HG03354 (cell line): ENCODE measurements at regions not wholly inside any gene's neighbourhood (a gene's known extent, or its start where the extent isn't known, plus 50 kb on each side); places are given as distances from the start of the nearest gene placed in this dataset.
A peak's percentile ranks its signal among the peaks of the same experiment; 100 is the strongest.

Source experiments
- ATAC-seq: cut with Tn5 transposase; IDR thresholded peaks from one replicate; pipeline ENCODE4 v1.9.1; 2021; ENCODE audit warnings: mild to moderate bottlenecking; ENCODE audit not compliant: unreplicated experiment, poor library complexity, severe bottlenecking

DNA sequence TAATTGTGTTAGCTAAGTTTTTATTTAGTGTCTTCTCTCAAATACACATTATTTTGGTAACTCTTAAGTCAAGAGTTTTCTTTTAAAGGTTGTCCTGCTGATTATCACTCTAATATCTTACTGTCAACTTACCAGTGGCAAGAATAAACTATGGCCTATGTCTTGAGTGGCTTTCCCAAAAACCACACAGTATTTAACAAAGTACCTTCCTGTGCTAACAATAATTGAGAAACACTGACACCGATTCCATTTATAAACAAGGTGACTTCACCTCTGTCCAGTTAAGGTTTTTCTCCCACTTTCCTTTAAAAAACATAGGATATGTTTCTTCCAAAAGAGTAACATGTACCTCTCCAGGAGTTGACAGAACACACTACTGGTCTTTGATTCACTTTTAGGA lies 234.3 kb upstream of the CD96 start:
- ATAC-seq = no peak

DNA sequence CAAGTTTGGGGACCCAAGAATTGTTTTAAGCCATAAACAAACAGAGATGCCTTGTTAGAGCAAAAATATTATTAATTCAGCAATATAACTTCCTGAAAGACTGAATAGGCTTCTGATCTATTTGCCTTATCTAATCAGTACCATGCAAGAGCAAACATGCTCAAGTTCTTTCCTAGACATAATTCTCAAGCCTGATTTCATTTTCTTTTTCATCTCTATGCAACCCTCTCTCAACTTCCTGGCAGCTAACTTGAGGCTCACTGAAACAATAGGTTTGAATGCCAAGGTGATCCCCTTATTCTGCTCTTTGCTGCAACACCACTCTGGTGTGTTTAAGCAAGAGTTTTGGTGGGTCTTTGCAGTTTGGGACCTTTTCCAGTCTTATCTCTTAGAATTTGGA lies 230.9 kb upstream of the CD96 start:
- peak; percentile 38 for ATAC-seq

DNA sequence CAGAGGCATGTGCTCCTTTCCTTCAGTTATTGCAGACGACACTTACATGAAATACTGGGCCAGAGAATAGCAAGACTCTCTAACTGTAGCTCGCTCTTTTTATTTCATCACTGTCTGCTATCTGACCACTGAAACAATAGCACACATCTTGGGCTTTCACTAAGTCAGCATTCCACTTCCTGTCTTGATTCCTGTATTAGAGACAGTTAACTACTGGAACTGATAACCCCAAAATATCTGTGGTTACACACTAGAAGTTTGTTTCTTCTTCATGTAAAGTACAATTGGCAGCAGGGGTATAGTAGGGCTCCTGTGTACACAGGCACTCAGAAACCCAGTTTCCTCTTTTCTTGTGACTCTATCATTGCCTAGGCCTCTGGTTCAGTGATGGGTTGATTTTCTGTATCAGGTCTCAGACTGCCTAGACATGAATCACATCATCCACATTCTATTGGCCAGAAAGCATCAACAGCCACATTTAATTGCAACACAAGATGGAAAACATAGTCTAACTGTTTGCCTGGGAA lies 230.2 kb upstream of the CD96 start:
- peak; percentile 93 for ATAC-seq

DNA sequence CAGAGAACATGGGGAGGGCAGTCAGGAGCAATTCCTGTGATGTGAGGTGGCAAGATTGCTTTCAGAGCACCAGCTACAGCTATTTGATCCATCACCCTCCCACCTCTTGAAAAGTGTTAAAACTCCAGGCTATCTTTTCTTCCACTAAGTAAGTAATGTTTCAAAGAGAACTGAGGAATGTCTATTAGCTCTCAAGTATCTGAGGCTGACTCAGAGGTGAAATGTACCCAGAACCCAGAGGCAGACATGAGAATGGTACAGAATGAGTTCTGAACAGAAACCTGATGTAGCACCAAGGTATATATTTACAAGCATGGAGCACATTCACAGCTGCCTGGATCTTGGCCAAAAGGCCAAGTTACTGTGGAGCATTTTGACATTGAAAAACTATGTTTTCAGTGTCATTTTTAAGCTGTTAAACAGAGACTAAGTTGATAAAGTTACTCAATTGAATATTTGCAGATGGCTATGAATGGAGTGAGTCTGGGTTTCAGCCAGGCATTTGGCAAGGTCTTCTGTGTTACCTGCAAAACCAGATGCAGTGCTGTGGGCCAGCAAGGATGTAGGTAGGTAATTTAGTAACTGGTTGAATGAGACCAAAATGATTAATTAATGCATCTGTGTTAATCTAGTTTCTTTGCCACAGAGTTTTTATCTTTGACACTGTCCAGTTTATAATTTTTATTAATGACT lies 227.7 kb upstream of the CD96 start:
- ATAC-seq = no peak

DNA sequence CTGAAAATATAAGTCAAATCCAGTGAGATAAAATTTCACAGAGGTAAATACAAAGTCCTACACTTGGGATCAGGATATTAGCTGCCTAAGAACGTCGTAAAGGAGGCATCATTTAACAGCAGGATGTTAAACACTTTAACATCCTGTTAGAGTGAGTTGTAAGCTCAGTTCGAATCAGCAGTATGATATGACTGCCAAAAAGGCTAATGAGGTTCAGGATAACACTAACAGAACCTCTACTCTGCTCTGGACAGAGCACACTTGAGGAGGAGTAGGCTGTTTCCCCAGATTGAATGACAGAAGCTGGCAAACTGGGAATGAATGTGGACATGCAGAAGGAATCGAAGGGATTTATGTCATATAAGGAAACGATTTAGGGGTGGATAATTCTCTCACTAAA lies 227.1 kb upstream of the CD96 start:
- ATAC-seq = no peak

DNA sequence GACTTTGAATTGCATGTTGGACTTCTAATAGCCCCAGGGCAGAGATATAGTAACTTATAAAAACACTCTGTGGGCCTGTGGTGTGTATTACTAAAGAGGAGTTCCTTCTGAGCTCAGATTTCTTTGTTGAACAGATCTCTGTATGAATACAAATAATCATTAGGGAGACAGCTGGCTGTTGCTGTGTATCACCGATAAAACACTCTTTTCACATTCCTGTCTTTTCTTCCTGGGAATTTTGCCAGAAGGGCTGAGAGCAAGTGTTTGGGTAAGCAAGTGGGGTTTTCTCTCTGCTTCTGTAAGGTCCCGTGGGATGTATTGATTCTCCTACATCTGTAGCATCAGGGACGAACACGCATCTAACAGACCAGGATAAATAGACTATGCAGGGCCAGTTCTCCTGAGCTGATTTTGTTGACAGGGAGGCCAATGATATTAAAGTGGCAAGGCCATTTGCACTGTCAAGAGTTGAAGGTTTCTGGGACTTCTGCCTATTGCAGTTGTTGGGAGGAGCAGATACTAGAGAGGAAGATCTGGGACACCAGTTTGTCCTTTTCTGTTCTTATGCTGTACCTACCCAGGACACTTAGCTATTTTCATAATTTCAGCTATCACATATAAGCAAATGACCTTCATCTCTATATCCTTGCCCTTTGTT lies 225.9 kb upstream of the CD96 start:
- ATAC-seq = no peak

DNA sequence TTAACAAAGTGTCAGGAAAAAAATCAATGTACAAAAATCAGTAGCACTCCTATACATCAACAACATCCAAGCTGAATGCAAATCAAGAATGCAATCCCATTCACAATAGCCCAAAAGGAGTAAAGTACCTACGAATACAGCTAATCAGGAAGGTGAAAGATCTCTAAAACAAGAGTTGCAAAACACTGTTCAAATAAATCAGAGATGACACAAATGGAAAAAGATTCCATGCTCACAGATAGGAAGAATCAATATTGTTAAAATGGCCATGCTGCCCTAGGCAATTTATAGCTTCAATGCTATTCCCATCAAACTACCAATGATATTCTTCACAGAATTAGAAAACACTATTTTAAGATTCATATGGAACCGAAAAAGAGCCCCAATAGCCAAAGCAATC lies 223.7 kb upstream of the CD96 start:
- ATAC-seq = no peak

DNA sequence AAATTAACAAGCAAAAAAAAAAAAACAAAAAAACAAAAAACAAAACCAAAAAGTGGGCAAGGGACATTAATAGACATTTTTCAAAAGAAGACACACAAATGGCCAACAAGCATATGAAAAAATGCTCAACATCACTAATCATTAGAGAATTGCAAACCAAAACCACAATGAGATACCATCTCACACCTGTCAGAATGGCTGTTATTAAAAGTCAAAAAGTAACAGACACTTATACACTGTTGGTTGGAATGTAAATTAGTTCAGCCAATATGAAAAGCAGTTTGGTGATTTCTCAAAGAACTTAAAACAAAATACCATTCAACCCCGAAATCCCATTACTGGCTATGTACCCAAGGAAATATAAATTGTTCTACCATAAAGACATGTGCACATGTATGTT lies 222.4 kb upstream of the CD96 start:
- ATAC-seq = peak; percentile 73

DNA sequence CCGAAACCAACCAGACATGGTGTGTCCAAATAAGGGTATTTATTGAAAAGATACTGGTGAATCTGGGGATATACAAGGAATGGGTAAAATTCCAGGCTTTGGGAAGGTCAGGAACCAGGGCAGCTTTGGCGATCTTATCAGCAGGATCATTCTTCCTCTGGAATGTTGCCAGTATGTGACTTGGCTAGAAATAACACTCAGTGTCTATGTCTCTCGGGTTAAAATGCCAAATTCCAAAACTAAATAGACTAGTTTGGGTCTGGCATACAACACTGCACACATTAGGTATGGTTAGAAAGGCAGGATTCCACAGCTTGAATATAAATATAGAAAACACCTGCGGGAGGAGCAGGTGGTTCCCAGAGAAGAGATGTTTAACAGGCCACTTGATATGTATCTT lies 220.2 kb upstream of the CD96 start:
- no peak for ATAC-seq

DNA sequence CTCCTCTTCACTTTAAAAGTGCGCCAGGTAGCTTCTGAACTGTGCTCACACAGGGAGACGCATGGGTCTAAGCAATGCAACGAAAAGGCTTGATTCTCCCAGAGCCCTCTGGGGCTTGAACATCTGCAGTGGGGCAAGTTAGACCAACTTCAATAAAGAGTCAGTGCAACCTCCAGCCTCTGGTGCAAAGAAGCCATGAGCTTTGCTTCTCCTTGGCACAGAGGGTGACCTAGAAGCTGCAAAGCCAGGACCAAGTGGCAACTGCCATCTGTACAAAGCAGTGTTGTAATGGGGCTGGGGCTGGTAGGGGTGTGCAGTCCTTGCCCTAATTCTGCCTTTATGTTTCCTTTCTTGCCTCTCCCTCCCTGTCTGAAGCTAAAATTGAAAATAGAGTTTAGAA lies 219.0 kb upstream of the CD96 start:
- no peak for ATAC-seq

DNA sequence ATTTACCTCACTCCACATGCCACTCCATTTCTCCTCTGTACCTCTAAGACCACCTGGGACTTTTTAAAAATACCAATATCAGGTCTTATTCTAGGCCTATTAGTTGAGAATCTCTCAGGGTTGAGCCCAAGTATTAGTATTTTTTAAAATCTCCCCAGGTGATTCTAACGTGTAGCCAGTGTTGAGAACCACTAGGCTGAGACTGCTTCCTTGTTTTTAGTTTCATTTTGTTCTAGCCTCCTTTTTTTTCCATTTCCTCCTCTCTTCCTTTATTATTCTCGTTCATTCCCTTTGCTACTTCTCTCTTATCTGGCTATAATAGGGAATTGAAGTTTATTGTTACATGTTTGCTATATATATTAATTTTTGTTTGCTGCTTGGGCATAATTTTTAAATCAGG lies 217.8 kb upstream of the CD96 start:
- no peak for ATAC-seq

DNA sequence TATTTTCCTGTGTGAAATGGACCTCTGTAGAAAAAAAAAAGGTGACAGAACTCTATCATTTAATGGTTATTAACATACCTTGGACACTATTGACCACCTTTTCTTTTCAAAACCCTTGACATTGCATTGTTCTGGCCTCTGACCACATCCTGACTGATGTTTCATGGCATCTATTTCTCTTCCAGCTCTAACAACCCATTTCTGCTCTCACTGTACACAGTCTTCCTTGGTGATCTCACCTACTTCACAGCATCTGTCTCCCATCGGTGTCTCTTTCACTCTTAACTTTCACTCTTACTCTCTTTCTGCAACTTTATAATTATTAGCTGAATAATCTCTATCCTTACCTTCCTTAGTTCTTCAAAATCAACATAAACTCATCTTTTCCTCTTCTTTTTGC lies 217.4 kb upstream of the CD96 start:
- peak; percentile 60 for ATAC-seq

DNA sequence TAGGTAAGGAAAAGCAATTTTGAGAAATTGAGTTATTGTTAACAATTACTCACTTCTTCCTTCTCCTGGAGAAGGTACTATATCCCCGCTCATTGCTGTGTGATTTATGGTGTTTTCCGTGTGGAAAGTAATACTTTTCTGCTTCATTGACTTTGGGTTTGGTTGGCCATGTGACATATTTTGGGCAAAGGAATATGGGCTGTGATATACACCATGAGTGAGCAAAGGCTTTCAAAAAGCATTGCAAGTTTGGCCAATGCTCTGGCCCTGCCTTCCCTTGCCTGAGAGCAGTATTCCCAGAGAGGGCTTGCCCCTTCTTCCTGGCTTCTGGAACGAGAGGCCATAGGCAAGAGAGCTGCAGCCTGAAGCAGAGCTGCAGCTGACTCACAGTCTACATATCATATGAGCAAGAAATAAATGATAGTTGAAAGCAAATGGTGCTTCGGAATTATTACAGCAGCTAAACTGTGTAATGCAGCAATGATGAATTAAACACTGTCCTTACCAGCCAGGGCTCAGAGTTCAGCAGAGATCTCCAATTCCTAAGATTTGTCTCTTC lies 216.8 kb upstream of the CD96 start:
- no peak for ATAC-seq

DNA sequence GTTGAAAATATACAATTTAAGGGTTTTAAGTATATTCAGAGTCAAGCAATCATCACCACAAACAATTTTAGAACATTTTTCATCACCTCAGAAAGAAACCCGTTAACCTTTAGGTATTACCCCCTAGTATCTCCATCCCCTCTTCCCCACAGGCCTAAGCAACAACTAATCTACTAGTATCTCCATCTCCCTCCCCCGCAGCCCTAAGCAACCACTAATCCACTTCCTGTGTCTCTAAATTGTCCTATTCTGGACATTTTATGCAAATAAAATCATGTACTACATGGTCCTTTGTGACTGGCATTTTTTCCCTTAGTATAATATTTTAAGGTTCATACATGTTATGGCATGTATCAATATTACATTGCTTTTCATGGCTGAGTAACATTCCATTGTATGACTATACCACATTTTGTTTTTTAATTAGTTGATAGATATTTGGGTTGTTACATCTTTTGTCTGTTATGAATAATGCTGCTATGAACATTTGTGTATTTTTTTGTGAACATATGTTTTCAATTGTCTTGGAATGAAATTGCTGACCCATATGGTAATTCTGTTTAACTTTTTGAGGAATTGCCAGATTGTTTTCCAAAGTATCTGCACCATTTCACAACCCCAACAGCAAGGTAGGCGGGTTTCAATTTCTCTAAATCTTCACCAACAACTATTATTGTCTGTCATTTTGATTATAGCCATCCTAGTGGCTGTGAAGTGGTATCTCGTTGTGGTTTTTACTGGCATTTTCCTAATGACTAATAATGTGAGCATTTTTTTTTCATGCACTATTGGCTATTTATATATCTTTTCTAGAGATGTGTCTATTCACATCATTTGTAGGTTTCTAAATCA lies 215.6 kb upstream of the CD96 start:
- peak; percentile 69 for ATAC-seq

DNA sequence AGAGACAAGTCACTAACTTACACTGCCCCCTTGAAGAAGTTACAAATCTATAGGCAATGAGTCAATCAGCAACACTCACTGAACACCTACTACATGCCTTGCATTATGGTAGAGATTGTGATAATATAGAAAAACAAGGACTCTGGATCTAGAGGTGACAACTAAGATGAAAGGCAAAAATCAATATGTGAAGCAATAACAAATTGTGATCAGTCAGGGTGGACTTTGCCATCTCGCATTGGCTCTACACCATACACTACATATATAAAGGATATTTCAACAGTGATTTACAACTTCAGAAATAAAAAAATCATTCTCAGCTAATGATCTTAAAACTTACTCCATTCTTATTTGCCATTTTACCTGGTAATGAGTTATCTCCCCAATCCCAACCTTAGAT lies 210.7 kb upstream of the CD96 start:
- no peak for ATAC-seq

DNA sequence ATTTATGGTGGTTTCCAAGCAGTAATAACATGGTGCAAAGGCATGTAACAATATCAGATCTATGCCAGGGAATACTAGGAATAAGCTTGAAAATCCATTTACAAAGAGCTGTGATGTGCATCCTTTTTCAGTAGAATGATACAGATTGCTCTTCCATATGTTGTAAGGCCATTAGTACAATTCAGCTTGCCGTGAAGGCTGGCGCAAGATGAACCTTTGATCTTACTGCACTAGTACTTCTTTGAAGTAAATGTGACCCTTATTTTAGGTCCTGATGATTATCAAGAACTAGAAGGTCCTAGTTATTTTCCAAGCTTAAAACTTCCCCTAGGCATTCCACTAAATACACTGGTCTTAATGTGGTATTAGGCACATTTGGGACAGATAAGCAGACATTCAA lies 210.1 kb upstream of the CD96 start:
- ATAC-seq = no peak

DNA sequence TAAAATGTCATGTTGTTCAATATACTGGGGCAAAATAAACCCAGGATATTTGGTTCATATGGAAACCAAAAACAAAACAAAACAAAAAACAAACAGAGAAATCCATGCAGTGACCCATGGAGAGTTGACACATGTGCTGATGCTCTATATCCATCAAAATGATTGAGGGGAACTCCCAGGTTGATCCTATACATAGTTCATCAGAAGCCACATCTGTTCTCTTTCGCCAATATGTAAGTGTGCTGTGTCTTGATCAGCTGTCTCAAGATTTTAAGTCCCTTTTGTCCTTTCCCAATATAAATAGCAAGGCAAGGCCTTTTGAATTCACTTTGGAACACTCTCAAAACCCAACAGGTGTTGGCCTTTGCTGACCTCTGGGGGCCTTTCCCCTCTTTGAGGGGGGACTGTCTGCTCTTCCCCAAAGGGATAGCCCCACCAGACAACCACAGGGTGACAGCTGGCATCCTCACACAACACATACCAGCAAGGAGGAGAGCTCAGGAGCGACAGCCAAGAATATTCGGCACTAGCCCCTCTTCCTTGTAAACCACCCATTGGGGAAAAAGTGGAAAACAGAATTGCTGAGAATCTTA lies 209.4 kb upstream of the CD96 start:
- no peak for ATAC-seq

DNA sequence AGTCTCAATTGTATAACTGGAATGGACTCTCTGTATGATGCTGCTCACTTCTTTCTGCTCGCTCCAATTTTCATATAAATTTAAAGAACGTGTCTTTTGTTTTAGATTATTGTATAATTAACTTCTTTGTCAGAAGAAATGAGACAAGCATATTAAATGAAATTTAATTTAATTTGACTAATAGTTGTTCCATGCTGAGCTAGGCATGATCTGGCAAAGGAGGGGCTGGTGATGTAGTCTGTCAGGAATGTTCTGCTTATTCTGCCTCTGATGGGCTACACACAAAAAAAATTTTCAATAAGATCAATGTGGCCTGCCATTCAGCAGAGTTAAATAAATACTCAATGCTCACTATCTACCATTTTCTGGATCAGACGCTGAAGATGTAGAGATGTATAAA lies 208.4 kb upstream of the CD96 start:
- ATAC-seq = no peak

DNA sequence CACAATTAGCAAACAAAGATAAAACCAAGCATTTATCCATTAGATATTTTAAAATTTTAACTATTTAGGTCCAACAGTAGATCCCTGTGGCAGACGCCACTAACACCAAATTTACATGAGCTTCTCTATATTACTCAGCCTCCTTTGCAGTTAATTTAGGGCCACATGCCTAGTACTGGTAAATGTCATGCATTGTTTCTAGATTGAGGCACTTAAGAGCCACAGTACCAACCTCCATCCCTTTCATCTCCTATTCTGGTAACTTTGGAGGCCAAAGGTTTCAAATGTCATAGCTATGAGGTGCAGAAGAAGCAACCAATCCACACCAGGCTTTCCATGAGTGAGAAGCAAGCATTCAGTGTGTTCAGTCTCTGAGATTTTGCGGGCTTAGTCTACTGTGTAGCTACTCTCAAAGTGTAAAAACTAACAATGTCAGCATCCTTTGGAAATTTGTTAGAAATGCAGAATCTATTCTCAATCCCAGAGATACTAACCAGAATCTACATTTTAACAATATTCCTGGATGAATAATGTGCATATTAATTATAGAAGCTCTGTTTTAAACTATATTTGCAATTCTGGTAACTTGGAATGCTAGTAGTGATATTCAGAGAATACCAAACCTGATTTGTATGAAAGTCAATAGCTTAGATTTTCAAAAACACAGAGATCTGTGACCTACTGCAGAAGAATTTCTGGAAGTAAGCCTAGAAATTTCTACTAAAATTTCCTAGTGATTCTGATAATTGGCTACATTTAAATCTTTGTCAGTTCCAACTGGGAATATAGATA lies 206.3 kb upstream of the CD96 start:
- peak; percentile 65 for ATAC-seq
